Mucosa of gallbladder (tissue), 1 donor: ENCODE measurements at regions not wholly inside any gene's neighbourhood (a gene's known extent, or its start where the extent isn't known, plus 50 kb on each side); places are given as distances from the start of the nearest gene placed in this dataset.

Experiments
- DNase-seq: peaks from one replicate; pipeline ENCODE4 v3.0.0-alpha.2; 2020; ENCODE audit warnings: low spot score
- donor health status: DM: no; HTN: no; CAD: no.

DNA sequence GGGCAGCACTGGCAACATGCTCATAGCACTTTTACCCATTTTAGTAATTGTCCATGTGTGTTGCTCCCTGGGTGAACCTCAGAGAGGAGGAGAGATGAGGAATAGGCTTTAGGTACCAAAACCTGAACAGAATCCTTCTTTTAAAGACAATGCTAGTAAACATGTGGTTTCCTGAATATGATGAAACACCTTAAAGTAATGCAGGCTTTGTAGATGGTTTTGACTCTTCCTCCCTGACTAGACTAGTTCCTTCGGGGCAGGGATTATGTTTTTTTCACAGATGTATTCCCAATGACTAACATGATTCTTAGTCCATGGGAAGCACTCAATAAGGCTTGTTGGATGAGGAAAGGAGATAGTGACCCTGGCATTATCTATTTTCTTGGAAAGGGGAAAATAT, 367.6 kb upstream of the JAG1 start:
- DNase-seq: no peak

GRCh38 chr20:11043001-11043400, 369.2 kb upstream of the JAG1 start:
- DNase-seq: no peak

DNA sequence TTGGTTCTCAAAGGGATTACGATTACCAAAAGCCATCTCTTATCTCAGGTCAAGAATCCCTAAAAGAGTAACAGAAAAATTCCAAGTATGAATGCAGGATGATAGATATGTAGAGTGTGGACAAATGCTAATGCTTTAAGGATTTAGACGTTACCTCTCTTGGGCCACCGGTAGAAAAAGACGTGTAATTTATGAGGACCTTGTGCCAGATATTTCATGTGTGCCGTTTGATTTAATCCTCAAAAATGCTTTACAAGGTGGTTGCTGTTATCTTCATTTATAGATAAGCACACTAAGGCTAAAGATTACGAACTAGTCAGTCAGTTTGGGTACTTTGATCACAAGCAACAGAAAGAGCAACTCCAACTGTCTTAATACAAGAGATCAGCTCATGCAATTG, 370.8 kb upstream of the JAG1 start:
- no peak for DNase-seq

GRCh38 chr20:11045412-11046175, 371.8 kb upstream of the JAG1 start:
- DNase-seq: no peak

DNA sequence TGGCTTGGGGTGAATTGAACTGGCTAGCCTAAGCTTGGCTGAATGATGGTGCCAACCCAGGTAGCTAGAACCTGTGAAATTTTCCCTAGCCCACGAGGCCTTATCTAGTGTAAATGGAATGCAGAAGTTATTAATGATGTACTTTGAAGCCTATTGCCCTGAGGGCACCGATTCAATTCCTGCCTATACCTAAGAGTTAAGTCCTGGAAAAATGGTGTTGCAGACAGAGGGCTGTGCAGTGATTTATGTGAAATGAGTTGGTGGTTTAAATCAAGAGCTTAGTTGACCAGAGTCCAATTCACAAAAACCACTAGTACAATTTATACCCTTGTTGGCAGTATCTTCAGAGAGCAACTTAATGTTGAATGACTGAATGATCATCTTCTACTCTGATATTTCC, 373.8 kb upstream of the JAG1 start:
- no peak for DNase-seq

DNA sequence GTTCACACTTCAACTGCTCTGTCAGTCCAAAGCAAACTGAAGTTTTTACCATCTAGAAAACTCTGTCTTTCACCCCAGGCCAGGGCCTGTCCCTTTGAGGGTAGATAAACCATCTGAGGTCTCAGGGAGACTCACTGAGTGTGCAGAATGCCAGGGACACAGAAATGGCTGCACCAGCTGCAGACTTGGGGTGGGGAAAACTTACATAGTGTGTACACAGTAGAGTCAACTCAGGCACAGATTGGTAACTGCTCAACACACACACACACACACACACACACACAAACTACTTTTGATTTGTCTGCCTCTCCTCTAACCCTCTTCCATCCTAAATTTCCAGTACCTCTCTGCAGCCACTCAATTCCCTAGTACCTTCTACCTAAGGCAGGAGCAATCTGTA, 374.9 kb upstream of the JAG1 start:
- no peak for DNase-seq

- DNase-seq: no peak
These were observed 376.6 kb upstream of the JAG1 start for GRCh38 chr20:11050350-11050749.

DNA sequence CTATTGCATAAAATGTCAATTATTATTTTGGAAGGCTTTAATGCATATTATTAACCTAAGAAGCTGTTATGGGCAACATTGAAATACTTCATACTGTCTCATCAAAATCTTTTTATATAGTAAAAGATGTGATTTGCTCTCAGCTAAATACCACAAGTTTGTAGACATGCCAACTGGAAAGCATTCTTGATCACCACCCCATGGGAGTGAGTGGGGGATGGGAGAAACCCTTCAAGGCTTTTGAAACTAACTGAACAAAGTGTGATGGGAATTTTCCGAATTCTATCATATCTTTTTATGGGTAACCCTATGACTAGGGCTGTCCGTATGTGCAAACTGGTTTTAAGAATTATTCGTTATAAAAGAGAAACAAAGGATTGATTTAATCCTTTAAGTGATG, 377.3 kb upstream of the JAG1 start:
- no peak for DNase-seq

DNA sequence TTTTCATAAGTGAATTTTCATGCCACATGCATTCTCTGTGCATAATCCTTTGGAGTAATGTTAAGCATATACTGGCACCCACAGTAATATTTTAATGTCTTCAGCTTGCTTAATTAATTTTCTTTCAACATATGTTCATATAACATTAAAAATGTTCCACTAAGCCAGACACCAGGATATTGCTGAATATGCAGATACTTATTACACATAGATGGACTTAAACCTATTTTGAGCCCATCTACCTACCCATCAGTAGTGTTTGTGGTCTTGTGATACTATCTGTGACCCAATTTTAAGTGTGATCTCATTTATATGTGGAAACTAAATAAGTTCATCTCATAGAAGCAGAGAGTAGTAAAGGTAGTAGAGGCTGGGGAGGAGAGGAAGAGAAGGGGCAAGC, 379.5 kb upstream of the JAG1 start:
- no peak for DNase-seq

GRCh38 chr20:11054266-11054993, 380.6 kb upstream of the JAG1 start:
- no peak for DNase-seq

- DNase-seq: no peak
These were observed 382.6 kb upstream of the JAG1 start for GRCh38 chr20:11056414-11056813.

DNA sequence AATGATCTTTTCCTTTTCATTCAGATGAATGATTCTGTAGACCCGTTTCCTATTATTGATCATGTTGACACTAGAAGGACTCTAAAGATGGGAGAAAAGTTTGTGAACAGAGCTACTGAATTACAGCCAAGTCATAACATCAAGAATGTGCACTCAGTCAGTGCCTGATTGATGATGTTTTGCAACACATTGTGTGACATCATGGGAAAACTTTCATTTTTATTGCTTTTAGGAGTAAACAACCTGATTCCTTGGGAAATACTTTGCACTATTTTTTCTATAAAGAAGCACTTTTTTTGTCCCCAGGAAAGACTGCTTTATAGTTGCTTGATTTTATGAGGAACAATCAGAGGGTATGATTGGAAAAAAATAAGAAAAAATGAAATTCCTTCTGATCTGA, 383.8 kb upstream of the JAG1 start:
- DNase-seq: no peak

- DNase-seq: no peak
These were observed 385.9 kb upstream of the JAG1 start for GRCh38 chr20:11059659-11060058.

- DNase-seq: no peak
These were observed 386.8 kb upstream of the JAG1 start for GRCh38 chr20:11060423-11061185.

DNA sequence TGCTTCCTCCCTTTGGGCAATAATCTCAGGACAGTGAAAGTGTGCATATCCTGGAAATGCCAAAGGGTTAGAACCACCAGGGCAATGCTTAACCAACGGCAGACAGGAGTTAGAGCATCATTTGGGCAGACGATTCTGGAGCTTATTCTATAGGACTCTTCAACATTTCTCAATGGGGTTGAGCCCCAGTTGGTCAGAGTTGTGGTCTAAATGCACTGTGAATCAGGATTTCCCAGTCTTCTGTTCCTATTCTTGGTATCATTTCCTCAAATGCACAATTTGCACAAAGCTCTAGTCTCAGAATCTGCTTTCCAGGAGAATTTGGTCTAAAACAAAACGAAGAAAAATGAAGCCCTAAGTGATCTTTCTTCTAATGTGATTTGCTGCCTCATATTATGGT, 389.6 kb upstream of the JAG1 start:
- no peak for DNase-seq

- no peak for DNase-seq
These were observed 391.1 kb upstream of the JAG1 start for GRCh38 chr20:11064946-11065345.

- no peak for DNase-seq
These were observed 393.6 kb upstream of the JAG1 start for GRCh38 chr20:11067359-11067758.

- no peak for DNase-seq
These were observed 399.2 kb upstream of the JAG1 start for GRCh38 chr20:11072982-11073381.

GRCh38 chr20:11076434-11077105, 402.8 kb upstream of the JAG1 start:
- DNase-seq: no peak

GRCh38 chr20:11077226-11077625, 403.4 kb upstream of the JAG1 start:
- no peak for DNase-seq

DNA sequence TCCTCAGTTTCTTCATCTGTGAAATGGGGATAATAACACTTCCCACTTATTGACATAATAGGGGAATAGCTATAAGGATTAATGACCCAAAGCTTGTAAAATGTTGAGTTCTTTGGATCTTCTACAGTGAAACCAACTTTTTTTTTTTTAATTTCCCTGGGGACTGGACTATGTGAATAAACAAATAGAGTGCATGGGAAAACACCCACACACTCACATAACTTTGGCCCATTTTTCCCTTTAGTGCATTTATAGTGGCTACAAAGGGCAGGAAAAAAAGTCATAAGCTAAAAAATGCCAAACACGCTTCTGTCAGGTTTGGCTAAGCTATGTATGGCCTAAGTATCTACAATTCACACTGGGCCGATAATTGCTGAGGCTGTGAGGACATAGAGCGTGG, 406.2 kb upstream of the JAG1 start:
- no peak for DNase-seq

DNA sequence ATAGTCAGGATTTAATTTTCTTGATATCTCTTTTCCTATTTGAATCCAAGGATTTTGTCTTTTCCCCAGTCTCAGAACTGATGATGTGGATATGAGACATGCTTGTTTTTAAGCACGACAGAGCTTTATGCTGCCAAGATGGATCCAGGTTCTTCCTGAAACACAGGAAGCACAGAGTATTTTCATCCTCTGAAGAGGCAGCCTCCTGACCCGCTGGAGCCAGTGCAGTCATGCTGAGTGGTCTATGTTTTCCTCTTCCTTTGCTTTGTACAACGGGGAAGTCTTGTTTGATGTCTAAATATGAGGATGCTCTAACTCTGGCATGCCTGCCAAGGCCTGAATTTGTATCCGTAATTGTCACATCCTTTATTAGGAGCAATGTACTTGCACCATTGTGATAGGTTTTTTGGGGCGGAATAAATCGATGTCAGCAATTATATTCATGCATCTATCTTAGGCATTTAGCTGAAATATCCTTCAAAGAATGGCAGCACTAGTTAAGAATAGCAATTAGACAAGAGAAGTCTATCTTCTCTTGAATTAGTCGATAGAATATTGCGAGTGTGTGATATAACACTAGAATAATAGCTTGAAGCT, 407.1 kb upstream of the JAG1 start:
- no peak for DNase-seq
